Keratinocyte (primary cell): ENCODE measurements at regions not wholly inside any gene's neighbourhood (a gene's known extent, or its start where the extent isn't known, plus 50 kb on each side); places are given as distances from the start of the nearest gene placed in this dataset.

ENCODE experiments used
- DNase-seq: peaks from one replicate; pipeline ENCODE4 v3.0.0-alpha.2; 2011; ENCODE audit warnings: low read depth, missing footprints, low spot score
- FAIRE-seq: peaks from 2 replicates; lab custom pipeline; 2011; peaks lifted over from hg19 to GRCh38; lab: Jason Lieb, UNC
- H2AFZ ChIP-seq: 2 replicates; pipeline ENCODE4 v1.6.0; 2012; ENCODE audit warnings: low read length, control low read depth, inconsistent platforms; ENCODE audit not compliant: control insufficient read depth
- H3K27ac ChIP-seq: 2 replicates; pipeline ENCODE4 v1.5.1; 2011; ENCODE audit warnings: low read length; ENCODE audit not compliant: control insufficient read depth, insufficient read depth
- H3K27me3 ChIP-seq: 3 replicates; pipeline ENCODE4 v1.6.0; 2011; ENCODE audit warnings: low read length; ENCODE audit not compliant: control insufficient read depth, insufficient read depth; ENCODE audit errors: extremely low read depth
- H3K36me3 ChIP-seq, 2 experiments: 2 replicates in 1 of 2; 3 replicates in 1 of 2; pipeline ENCODE4 v1.5.1; 2011; ENCODE audit warnings: low read length in 2 of 2, mild to moderate bottlenecking in 1 of 2; ENCODE audit not compliant: control insufficient read depth in 2 of 2, insufficient read depth in 2 of 2; ENCODE audit errors: extremely low read depth in 1 of 2
- H3K4me1 ChIP-seq: 3 replicates; pipeline ENCODE4 v1.5.1; 2011; ENCODE audit warnings: low read length; ENCODE audit not compliant: control insufficient read depth, insufficient read depth; ENCODE audit errors: extremely low read depth
- H3K4me2 ChIP-seq: 3 replicates; pipeline ENCODE4 v1.6.0; 2011; ENCODE audit warnings: low read depth, low read length; ENCODE audit not compliant: control insufficient read depth, insufficient read depth; ENCODE audit errors: extremely low read depth
- H3K4me3 ChIP-seq, 3 experiments: fragments of 200-600 bp in 1 of 3; sonication (generic) in 1 of 3; 2 replicates in 2 of 3; 3 replicates in 1 of 3; pipeline ENCODE4 v1.5.1; 2011 to 2016; ENCODE audit warnings: low read length in 3 of 3, mild to moderate bottlenecking in 3 of 3, control low read depth in 2 of 3, inconsistent platforms in 1 of 3, low read depth in 1 of 3, mixed read lengths in 1 of 3, mixed run types in 1 of 3, moderate library complexity in 1 of 3; ENCODE audit not compliant: control insufficient read depth in 2 of 3, insufficient read depth in 2 of 3; ENCODE audit errors: extremely low read depth in 1 of 3
- H3K79me2 ChIP-seq: 2 replicates; pipeline ENCODE4 v1.6.0; 2012; ENCODE audit warnings: low read length; ENCODE audit not compliant: control insufficient read depth, insufficient read depth
- H3K9ac ChIP-seq: 3 replicates; pipeline ENCODE4 v1.6.0; 2011; ENCODE audit warnings: low read length; ENCODE audit not compliant: control insufficient read depth, insufficient read depth; ENCODE audit errors: extremely low read depth
- H3K9me1 ChIP-seq: 3 replicates; pipeline ENCODE4 v1.6.0; 2011; ENCODE audit warnings: low read length; ENCODE audit not compliant: control insufficient read depth, insufficient read depth; ENCODE audit errors: extremely low read depth
- H3K9me3 ChIP-seq: 2 replicates; pipeline ENCODE4 v1.5.1; 2012; ENCODE audit warnings: low read depth, low read length; ENCODE audit not compliant: control insufficient read depth
- H4K20me1 ChIP-seq: 3 replicates; pipeline ENCODE4 v1.6.0; 2011; ENCODE audit warnings: low read length; ENCODE audit not compliant: control insufficient read depth, insufficient read depth; ENCODE audit errors: extremely low read depth
- CTCF ChIP-seq, 3 experiments: IDR thresholded peaks in 1 of 3; conservative IDR thresholded peaks in 1 of 3; optimal IDR thresholded peaks in 1 of 3; 2 replicates in 2 of 3; 3 replicates in 1 of 3; pipeline versions ENCODE3 to v1.5.1; 2011; ENCODE audit warnings: low read length in 3 of 3, mild to moderate bottlenecking in 3 of 3, moderate library complexity in 2 of 3, control low read depth in 1 of 3, inconsistent platforms in 1 of 3; ENCODE audit not compliant: insufficient read depth in 2 of 3; ENCODE audit errors: extremely low read depth in 1 of 3
- EZH2 ChIP-seq: IDR thresholded peaks from one replicate; pipeline ENCODE4 v1.6.1; 2012; ENCODE audit warnings: inconsistent platforms, mild to moderate bottlenecking, low read length, moderate library complexity
- dilution Hi-C: fragments of 300-500 bp; cut with MboI; formaldehyde crosslinking; loops from one replicate; pipeline ENCODE4 v1.7.0; 2020; ENCODE audit warnings: low sequenced_read_pairs; ENCODE audit not compliant: extremely low pct_ligation_motif_present

GRCh38 chr1:5709976-5710375 lies 282.2 kb downstream of the NPHP4 start:
- Histone ChIP-seq H3K27ac (no peak overlapping the region), H3K27me3 (no peaks in the 10 kb centered on the region), H3K9me3 (no peaks in the 10 kb centered on the region), H3K4me1 (peaks cover 7% of the 10 kb centered on the region), H3K4me3 (no peak overlapping the region), H3K79me2 (no peaks in the 10 kb centered on the region), H3K9me1 (no peaks in the 10 kb centered on the region), H2AFZ (no peak overlapping the region), H3K9ac (no peak overlapping the region), H4K20me1 (no peaks in the 10 kb centered on the region), H3K4me2 (no peak overlapping the region), H3K36me3 (no peaks in the 10 kb centered on the region)
- TF ChIP-seq EZH2 (no peak), CTCF (optimal IDR thresholded peaks at IDR 0.05 in 1 of 3, IDR thresholded peaks at IDR 0.05 in 1 of 3, conservative IDR thresholded peaks at IDR 0.05 in 1 of 3; ENCODE audit: extremely low read depth in 1 of 3, insufficient read depth in 2 of 3, low read length in 3 of 3) (no peak)
- DNase-seq (no peak), FAIRE-seq (no peak)
- dilution Hi-C loops, result no loop called here

GRCh38 chr1:5709461-5709975 lies 282.7 kb downstream of the NPHP4 start:
- no peak overlapping the region for H3K4me3 ChIP-seq
- H3K27ac ChIP-seq, result no peak overlapping the region
- dilution Hi-C loops, result no loop called here
- H3K4me1 ChIP-seq, result peaks cover 7% of the 10 kb centered on the region
- no peaks in the 10 kb centered on the region for H3K9me3 ChIP-seq
- no peak for DNase-seq
- no peaks in the 10 kb centered on the region for H4K20me1 ChIP-seq
- H3K79me2 ChIP-seq, result no peaks in the 10 kb centered on the region
- H3K9me1 ChIP-seq, result no peaks in the 10 kb centered on the region
- H3K4me2 ChIP-seq, result no peak overlapping the region
- no peak for FAIRE-seq
- no peaks in the 10 kb centered on the region for H3K36me3 ChIP-seq
- H3K27me3 ChIP-seq, result no peaks in the 10 kb centered on the region
- no peak overlapping the region for H2AFZ ChIP-seq
- TF ChIP-seq EZH2, result no peak
- TF ChIP-seq CTCF (optimal IDR thresholded peaks at IDR 0.05 in 1 of 3, IDR thresholded peaks at IDR 0.05 in 1 of 3, conservative IDR thresholded peaks at IDR 0.05 in 1 of 3; ENCODE audit: extremely low read depth in 1 of 3, insufficient read depth in 2 of 3, low read length in 3 of 3), result no peak
- H3K9ac ChIP-seq, result no peak overlapping the region
